ENCODE measurements at regions not wholly inside any gene's neighbourhood (a gene's known extent, or its start where the extent isn't known, plus 50 kb on each side); places are given as distances from the start of the nearest gene placed in this dataset.

DNA sequence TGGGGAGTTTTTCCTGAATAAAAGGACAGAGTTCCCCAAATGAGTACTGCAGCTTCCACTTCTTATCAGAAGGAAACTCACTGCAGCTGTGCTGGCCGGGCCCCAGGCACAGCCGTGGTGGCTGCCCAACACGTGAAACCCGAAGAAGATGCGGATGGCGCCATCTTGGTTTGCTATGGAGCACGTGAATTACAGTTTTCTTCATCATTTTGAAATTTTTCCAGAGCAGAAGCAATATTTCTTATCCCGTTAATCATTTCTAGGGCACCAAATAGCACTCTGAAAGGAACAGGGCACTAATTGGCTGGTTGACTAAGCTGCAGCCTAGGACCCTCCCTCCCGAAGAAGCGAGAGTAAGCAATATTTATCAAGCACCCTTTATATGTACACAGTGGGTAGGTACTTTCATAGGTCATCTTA is 63.2 kb upstream of the EPS8L3 start:
- Histone ChIP-seq H3K4me1 (ENCODE audit: insufficient read depth, insufficient read length) (peaks cover 13% of the 10 kb centered on the region), H3K4me3 (ENCODE audit: insufficient read length, low read depth) (no peak overlapping the region), H3K9ac (ENCODE audit: insufficient read length, low read depth) (no peak overlapping the region), H3K36me3 (ENCODE audit: insufficient read depth, insufficient read length, low read length) (no peaks in the 10 kb centered on the region), H3K27me3 (ENCODE audit: insufficient read depth, insufficient read length) (no peaks in the 10 kb centered on the region), H3K9me3 (ENCODE audit: insufficient read depth, low read length) (peaks cover 12% of the 10 kb centered on the region; the same call in 1 of the 2 replicates)
- no peak for DNase-seq (ENCODE audit: low read depth, low spot score)
- no peak for TF ChIP-seq ZNF274 (IDR thresholded peaks at IDR 0.05; ENCODE audit: low read depth, low read length)
- no peak for TF ChIP-seq SUZ12 (IDR thresholded peaks at IDR 0.05; ENCODE audit: extremely low read depth, insufficient read depth, insufficient read length)
- no peak for TF ChIP-seq YY1 (IDR thresholded peaks at IDR 0.05; ENCODE audit: insufficient read depth, insufficient read length)

DNA sequence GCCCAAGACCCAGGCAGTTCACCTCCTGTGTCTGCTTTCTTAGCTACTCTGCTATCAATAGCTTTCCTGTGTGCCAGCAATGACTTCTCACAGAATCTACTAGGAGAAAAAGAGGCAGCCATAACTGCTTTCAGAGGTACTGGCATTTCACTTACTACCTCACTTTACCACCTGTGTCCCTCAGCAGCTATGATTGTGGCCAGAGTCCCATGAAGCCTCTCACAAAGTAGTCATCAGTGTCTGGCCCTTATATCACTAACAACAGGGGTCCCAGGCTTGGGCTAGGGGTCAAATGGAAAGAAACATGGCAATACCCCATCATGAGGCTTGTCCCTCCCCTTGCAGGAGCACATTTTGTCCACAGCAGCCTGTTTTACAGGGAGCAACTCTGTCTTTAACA is 62.7 kb upstream of the EPS8L3 start:
- TF ChIP-seq ZNF274 (IDR thresholded peaks at IDR 0.05; ENCODE audit: low read depth, low read length) (no peak), YY1 (IDR thresholded peaks at IDR 0.05; ENCODE audit: insufficient read depth, insufficient read length) (no peak), SUZ12 (IDR thresholded peaks at IDR 0.05; ENCODE audit: extremely low read depth, insufficient read depth, insufficient read length) (no peak)
- Histone ChIP-seq H3K27me3 (ENCODE audit: insufficient read depth, insufficient read length) (no peaks in the 10 kb centered on the region), H3K36me3 (ENCODE audit: insufficient read depth, insufficient read length, low read length) (no peaks in the 10 kb centered on the region), H3K9ac (ENCODE audit: insufficient read length, low read depth) (no peak overlapping the region), H3K4me1 (ENCODE audit: insufficient read depth, insufficient read length) (peaks cover 13% of the 10 kb centered on the region), H3K9me3 (ENCODE audit: insufficient read depth, low read length) (peaks cover 7% of the 10 kb centered on the region; the same call in 1 of the 2 replicates), H3K4me3 (ENCODE audit: insufficient read length, low read depth) (no peak overlapping the region)
- no peak for DNase-seq (ENCODE audit: low read depth, low spot score)

- Histone ChIP-seq H3K9me3 (ENCODE audit: insufficient read depth, low read length) (no peaks in the 10 kb centered on the region), H3K36me3 (ENCODE audit: insufficient read depth, insufficient read length, low read length) (no peaks in the 10 kb centered on the region), H3K4me3 (ENCODE audit: insufficient read length, low read depth) (no peak overlapping the region), H3K9ac (ENCODE audit: insufficient read length, low read depth) (peak overlapping the region; percentile 45), H3K27me3 (ENCODE audit: insufficient read depth, insufficient read length) (no peaks in the 10 kb centered on the region), H3K4me1 (ENCODE audit: insufficient read depth, insufficient read length) (peaks cover 13% of the 10 kb centered on the region)
- no peak for DNase-seq (ENCODE audit: low read depth, low spot score)
- TF ChIP-seq YY1 (IDR thresholded peaks at IDR 0.05; ENCODE audit: insufficient read depth, insufficient read length) = no peak
Measured at GRCh38 chr1:109824349-109825115, 60.8 kb upstream of the EPS8L3 start.

- no peak overlapping the region for H3K4me3 ChIP-seq (ENCODE audit: insufficient read length, low read depth)
- peak overlapping the region; percentile 45 for H3K9ac ChIP-seq (ENCODE audit: insufficient read length, low read depth)
- H3K36me3 ChIP-seq (ENCODE audit: insufficient read depth, insufficient read length, low read length) = no peaks in the 10 kb centered on the region
- no peaks in the 10 kb centered on the region for H3K27me3 ChIP-seq (ENCODE audit: insufficient read depth, insufficient read length)
- H3K4me1 ChIP-seq (ENCODE audit: insufficient read depth, insufficient read length) = peaks cover 13% of the 10 kb centered on the region
- H3K9me3 ChIP-seq (ENCODE audit: insufficient read depth, low read length) = no peaks in the 10 kb centered on the region
- DNase-seq (ENCODE audit: low read depth, low spot score) = no peak
- TF ChIP-seq SUZ12 (IDR thresholded peaks at IDR 0.05; ENCODE audit: extremely low read depth, insufficient read depth, insufficient read length) = no peak
- TF ChIP-seq YY1 (IDR thresholded peaks at IDR 0.05; ENCODE audit: insufficient read depth, insufficient read length) = no peak
- TF ChIP-seq ZNF274 (IDR thresholded peaks at IDR 0.05; ENCODE audit: low read depth, low read length) = no peak
Measured at GRCh38 chr1:109823543-109824348, 60.0 kb upstream of the EPS8L3 start.

GRCh38 chr1:109822749-109823542 is 59.2 kb upstream of the EPS8L3 start:
- Histone ChIP-seq H3K9ac (ENCODE audit: insufficient read length, low read depth) (no peak overlapping the region), H3K4me1 (ENCODE audit: insufficient read depth, insufficient read length) (peaks cover 13% of the 10 kb centered on the region), H3K4me3 (ENCODE audit: insufficient read length, low read depth) (no peak overlapping the region), H3K27me3 (ENCODE audit: insufficient read depth, insufficient read length) (no peaks in the 10 kb centered on the region), H3K36me3 (ENCODE audit: insufficient read depth, insufficient read length, low read length) (no peaks in the 10 kb centered on the region), H3K9me3 (ENCODE audit: insufficient read depth, low read length) (no peaks in the 10 kb centered on the region)
- no peak for TF ChIP-seq ZNF274 (IDR thresholded peaks at IDR 0.05; ENCODE audit: low read depth, low read length)
- TF ChIP-seq YY1 (IDR thresholded peaks at IDR 0.05; ENCODE audit: insufficient read depth, insufficient read length) = no peak
- no peak for TF ChIP-seq SUZ12 (IDR thresholded peaks at IDR 0.05; ENCODE audit: extremely low read depth, insufficient read depth, insufficient read length)
- DNase-seq (ENCODE audit: low read depth, low spot score) = no peak

DNA sequence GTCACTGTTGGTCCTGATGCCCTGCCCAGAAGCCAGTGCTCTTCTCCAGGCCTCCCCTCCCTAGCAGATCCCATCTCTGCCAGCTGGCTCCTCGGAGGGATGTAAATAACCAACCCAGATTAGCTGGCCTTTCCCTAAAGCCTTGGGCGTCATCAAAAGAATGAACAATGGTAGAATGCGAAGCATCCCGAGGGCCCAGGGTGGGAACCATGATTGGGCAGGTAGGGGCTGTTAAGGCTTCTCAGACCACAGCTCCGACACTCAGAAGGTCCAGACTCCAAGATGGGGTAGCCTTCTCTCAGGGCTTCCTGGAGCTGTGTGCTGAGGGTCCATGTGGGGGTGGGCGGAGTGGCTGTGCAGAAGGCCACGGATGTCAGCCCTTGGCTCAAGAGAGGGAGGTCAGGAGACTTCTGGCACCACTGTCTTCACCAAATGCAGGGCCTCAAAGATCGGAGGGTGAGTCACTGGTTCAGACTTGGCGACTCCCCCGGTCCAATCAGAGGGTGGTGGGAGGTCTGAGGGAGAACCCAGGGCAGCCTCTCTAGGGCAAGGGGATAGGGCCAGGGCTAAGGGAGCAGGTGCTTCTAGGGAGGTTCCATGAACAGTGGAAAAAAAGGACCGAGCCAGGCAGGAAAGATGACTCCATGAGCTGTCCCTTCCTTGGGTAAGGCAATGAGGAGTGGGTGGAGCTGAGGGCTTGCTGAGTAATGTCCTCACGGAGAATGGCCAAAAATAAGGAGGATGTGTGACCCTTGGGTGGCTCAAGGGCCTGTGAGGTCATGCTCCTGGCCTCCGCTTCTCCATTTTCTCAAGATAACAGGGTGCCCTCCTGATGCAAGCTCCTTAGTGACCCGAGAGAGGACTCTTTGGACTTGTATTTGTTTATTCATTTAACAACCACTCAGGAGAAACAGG is 58.4 kb upstream of the EPS8L3 start:
- no peak for DNase-seq (ENCODE audit: low read depth, low spot score)

More for the DNA sequence above, 58.4 kb upstream of the EPS8L3 start:
- TF ChIP-seq YY1 (IDR thresholded peaks at IDR 0.05; ENCODE audit: insufficient read depth, insufficient read length) (no peak), SUZ12 (IDR thresholded peaks at IDR 0.05; ENCODE audit: extremely low read depth, insufficient read depth, insufficient read length) (no peak), ZNF274 (IDR thresholded peaks at IDR 0.05; ENCODE audit: low read depth, low read length) (no peak)
- no peak overlapping the region for H3K4me3 ChIP-seq (ENCODE audit: insufficient read length, low read depth)
- peaks cover 13% of the 10 kb centered on the region for H3K4me1 ChIP-seq (ENCODE audit: insufficient read depth, insufficient read length)
- H3K9me3 ChIP-seq (ENCODE audit: insufficient read depth, low read length) = no peaks in the 10 kb centered on the region
- no peaks in the 10 kb centered on the region for H3K36me3 ChIP-seq (ENCODE audit: insufficient read depth, insufficient read length, low read length)
- no peak overlapping the region for H3K9ac ChIP-seq (ENCODE audit: insufficient read length, low read depth)
- H3K27me3 ChIP-seq (ENCODE audit: insufficient read depth, insufficient read length) = no peaks in the 10 kb centered on the region
